H1 (cell line): ENCODE measurements at regions not wholly inside any gene's neighbourhood (a gene's known extent, or its start where the extent isn't known, plus 50 kb on each side); places are given as distances from the start of the nearest gene placed in this dataset.

Source experiments
- CREB1 ChIP-seq: IDR thresholded peaks from 2 replicates; pipeline ENCODE4 v1.6.1; 2012; ENCODE audit warnings: inconsistent platforms
- NRF1 ChIP-seq: IDR thresholded peaks from 2 replicates; pipeline ENCODE4 v1.6.1; 2011; ENCODE audit warnings: mild to moderate bottlenecking, low read depth, low read length, improper control_type of control experiment
- POLR2AphosphoS5 ChIP-seq: IDR thresholded peaks from 2 replicates; pipeline ENCODE4 v1.6.1; 2011; ENCODE audit warnings: low read depth, low read length
- TAF1 ChIP-seq: IDR thresholded peaks from 2 replicates; pipeline ENCODE4 v1.6.1; 2011; ENCODE audit warnings: mild to moderate bottlenecking, low read depth, low read length
- TF ChIP-seq, protein P1 (sequence below), 3 experiments: IDR thresholded peaks; 1 replicate in 2 of 3; 2 replicates in 1 of 3; pipeline versions ENCODE4 v1.5.1 to v1.6.1; 2011; ENCODE audit warnings: low read length in 3 of 3, mild to moderate bottlenecking in 3 of 3, inconsistent platforms in 2 of 3, low read depth in 1 of 3, moderate library complexity in 1 of 3; ENCODE audit not compliant: insufficient read depth in 1 of 3; ENCODE audit errors: control extremely low read depth in 1 of 3

DNA sequence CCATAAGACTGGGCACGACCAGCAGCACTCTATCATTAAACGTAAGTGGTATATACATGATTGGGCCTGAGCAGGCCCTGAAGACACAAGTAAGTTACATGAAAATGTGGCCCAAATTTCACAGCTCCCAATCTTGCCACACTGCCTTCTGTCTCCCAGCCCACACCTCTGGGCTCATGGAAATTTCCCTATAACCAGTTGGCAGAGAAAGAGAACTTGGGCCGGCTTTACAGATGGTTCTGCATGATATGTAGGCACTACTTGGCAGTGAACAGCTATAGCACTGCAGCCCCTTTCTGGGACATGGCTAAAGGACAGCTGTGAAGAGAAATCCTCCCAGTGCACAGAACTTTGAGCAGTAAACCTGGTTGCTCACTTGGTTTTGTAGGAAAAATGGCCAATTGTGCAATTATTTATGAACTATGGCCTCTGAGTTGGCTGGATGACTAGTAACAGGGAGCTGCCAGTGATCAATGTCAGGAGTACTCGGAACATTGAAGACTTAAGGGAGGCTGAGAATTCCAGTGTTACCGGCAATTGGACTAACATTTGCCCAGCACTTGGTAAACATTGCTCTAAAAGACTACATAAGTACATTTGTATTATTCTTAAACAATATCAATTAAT lies 1006.6 kb upstream of the LRRN3 start:
- TF ChIP-seq, protein P1, sequence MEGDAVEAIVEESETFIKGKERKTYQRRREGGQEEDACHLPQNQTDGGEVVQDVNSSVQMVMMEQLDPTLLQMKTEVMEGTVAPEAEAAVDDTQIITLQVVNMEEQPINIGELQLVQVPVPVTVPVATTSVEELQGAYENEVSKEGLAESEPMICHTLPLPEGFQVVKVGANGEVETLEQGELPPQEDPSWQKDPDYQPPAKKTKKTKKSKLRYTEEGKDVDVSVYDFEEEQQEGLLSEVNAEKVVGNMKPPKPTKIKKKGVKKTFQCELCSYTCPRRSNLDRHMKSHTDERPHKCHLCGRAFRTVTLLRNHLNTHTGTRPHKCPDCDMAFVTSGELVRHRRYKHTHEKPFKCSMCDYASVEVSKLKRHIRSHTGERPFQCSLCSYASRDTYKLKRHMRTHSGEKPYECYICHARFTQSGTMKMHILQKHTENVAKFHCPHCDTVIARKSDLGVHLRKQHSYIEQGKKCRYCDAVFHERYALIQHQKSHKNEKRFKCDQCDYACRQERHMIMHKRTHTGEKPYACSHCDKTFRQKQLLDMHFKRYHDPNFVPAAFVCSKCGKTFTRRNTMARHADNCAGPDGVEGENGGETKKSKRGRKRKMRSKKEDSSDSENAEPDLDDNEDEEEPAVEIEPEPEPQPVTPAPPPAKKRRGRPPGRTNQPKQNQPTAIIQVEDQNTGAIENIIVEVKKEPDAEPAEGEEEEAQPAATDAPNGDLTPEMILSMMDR (IDR thresholded peaks at IDR 0.05; ENCODE audit: control extremely low read depth in 1 of 3, insufficient read depth in 1 of 3, low read depth in 1 of 3, low read length in 3 of 3): no peak
- TF ChIP-seq POLR2AphosphoS5 (no peak), CREB1 (no peak), TAF1 (no peak), NRF1 (no peak)
